HG03060 (cell line): ENCODE measurements at regions not wholly inside any gene's neighbourhood (a gene's known extent, or its start where the extent isn't known, plus 50 kb on each side); places are given as distances from the start of the nearest gene placed in this dataset.

ENCODE experiments used
- ATAC-seq: cut with Tn5 transposase; IDR thresholded peaks from one replicate; pipeline ENCODE4 v1.9.1; 2021; ENCODE audit warnings: low read depth, moderate number of reproducible peaks; ENCODE audit not compliant: unreplicated experiment

GRCh38 chr2:228665232-228665631 is 483.7 kb upstream of the SPHKAP start:
- ATAC-seq, result no peak

DNA sequence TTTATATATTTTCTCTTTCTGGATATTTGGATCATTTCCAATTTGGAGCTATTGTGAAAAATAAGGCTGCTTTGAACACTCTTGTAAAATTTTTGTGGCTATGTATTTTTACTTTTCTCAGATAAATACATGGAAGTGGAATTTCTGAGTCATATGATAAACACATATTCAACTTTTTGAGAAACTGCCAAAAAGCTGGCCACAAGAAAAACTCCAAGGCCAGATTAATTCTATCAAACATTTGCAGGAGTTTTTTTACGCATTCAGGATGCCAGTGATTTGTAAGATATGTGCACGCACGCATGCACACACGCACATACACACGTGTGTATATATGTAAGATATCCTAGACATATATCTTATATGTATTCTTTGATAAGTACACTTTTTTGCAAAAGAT is 477.5 kb upstream of the SPHKAP start:
- ATAC-seq, result no peak

DNA sequence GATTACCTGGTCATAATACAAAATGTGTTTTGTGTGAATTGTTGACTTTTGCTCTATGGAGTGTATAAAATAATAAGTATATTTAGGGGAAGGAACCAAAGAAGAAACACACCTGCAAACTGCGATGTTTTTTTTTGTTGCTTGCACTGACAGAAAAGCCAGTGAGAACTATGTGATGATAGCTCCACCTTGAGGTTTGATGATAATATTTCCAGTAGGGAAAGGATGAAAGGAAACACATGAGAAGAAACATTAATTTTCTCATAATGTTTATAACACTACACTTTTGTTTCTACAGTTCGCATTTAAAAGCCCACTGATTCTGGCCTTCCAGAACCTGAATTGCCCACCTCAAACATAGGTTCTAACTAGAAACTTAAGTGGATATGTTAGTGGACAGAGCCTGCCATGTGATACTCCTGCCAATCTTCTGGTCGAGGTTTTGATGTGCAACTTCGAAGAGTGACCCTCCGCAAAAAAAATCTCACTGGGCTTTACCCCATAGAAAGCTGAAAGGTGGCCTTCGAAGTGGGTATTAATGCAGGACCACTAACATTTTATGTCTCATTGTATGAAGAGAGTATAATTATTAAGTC is 476.4 kb upstream of the SPHKAP start:
- ATAC-seq, result no peak

- ATAC-seq, result no peak
Observed at GRCh38 chr2:228655331-228655730, 473.8 kb upstream of the SPHKAP start.

DNA sequence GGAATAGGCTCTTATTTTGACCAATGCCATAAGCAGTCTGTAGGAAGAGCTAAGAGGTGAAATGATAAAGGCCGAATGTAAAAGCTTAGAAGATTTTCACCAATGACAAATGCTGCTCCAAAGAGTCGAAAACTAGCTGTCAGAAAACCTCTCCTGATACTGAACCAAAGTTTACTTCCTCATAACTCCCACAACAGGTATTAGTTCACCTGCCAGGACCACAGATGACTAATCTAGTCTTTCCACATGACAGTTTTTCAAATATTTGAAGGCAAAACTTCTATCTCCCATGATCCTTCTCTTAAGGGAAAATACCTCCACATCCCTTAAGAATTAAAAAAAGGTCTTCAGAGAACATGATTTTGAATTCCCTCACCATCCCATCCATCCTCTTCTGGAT is 473.2 kb upstream of the SPHKAP start:
- no peak for ATAC-seq

GRCh38 chr2:228653884-228654283 is 472.4 kb upstream of the SPHKAP start:
- ATAC-seq, result no peak

GRCh38 chr2:228652366-228652765 is 470.9 kb upstream of the SPHKAP start:
- ATAC-seq, result no peak

GRCh38 chr2:228649876-228650275 is 468.4 kb upstream of the SPHKAP start:
- no peak for ATAC-seq

- ATAC-seq, result no peak
Observed at GRCh38 chr2:228649447-228649846, 468.0 kb upstream of the SPHKAP start.

DNA sequence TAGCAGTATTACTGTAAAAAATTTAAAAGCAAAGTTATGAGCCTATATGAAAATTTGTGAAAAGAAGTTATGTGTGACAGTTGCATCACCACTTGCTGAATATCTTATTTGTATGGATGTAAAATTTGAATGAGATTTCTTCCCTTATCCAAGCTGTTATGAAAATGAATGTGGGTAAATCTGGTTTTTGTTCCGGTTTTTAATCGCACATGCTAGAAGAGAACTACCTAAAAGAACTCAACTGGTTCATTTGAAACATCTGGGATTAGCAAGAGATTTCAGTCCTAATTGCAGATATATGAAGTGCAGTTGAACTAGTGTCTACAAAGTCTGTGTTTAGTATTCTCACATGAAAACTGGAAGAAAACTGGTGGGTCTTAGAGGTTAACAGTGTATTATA is 467.1 kb upstream of the SPHKAP start:
- no peak for ATAC-seq

DNA sequence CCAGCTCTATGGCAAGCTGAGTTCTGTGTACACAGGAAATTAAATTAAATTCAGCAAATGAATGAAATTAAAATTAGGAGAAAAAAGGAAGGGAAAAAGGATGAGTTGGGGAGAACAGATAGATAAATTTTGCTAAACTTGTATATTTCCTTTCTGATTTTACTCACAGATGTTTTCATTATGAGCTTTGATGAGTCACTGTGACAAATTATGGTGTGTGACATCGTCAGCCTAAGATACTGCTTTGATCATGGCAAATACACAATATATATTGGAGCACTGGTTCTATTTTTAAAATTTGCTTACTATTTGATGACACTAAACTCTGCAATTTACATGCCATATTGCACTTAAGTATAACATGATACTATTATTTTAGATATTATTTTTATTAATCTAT is 464.6 kb upstream of the SPHKAP start:
- ATAC-seq, result no peak

GRCh38 chr2:228644199-228644598 is 462.7 kb upstream of the SPHKAP start:
- ATAC-seq, result no peak

- ATAC-seq, result no peak
Observed at GRCh38 chr2:228642861-228643260, 461.4 kb upstream of the SPHKAP start.

GRCh38 chr2:228630786-228631185 is 449.3 kb upstream of the SPHKAP start:
- no peak for ATAC-seq

DNA sequence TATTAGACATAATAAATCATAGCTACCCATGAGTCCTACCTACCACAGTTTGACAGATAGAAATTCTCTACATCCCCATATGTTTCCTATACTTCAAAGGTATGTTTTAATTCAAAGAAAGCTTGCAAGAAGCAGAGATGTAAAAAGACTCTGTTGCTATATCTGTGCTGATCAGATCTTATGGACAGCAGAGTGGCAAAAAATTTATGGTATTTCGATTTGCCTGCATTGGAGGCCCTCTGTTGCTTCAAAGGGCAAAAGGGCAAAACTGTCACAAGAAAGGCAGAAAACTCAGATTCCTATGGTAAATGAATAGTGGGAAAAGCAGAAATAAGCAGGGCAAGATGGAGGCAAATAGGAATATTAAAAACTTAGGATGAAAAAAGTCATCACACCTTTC is 447.8 kb upstream of the SPHKAP start:
- no peak for ATAC-seq

DNA sequence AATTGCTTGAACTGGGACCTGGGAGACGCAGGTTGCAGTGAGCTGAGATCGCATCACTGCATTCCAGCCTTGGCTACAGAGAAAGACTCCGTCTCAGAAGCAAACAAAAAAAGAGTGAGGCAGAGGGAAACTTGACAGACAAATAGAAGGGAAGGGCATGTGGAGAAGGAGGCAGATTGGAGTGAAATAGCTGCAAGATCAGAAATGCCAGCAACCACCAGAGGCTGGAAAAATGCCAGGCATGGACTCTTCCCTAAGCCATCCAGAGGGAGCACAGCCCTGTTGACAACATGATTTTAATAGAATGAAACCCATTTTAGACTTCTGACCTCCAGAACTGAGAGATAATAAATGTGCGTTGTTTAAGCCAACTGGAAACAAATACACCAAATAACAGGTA is 447.2 kb upstream of the SPHKAP start:
- no peak for ATAC-seq

DNA sequence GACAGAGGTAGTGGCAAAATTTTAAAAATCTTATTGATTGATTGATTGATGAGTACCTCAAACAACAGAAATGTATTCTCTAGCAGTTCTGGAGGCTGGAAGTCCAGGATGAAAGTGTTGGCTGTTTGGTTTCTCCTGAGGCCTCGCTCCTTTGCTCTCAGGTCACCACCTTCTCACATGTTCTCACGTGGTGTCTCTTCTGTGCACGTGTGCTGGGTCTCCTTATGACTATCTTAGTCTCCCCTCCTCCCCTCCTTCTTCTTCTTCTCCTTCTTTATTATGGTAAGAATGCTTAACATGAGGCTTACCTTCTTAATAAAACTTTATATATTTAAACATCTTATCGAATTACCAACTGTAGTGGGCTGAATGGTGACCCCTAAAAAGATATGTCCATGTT is 446.0 kb upstream of the SPHKAP start:
- no peak for ATAC-seq

GRCh38 chr2:228625481-228625880 is 444.0 kb upstream of the SPHKAP start:
- no peak for ATAC-seq

DNA sequence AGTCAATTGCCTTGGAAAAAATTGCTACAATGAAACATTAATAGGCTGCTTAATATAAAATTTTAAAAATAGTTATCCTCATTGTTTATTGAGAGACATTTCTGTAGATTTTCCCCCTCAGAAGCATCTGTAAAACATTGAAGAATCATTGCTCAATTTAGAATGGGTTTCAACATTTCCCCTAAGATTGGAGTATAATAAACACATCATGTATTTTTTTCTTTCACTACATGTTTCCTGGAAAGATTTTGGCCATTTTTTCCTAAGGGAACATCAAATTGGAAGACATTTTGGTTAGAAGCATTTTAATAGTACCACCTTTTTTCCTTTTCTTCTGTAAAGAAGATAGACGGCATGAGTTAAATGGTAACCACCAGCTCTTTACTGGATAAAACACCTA is 443.2 kb upstream of the SPHKAP start:
- no peak for ATAC-seq

- ATAC-seq, result no peak
Observed at GRCh38 chr2:228615496-228615895, 434.0 kb upstream of the SPHKAP start.

DNA sequence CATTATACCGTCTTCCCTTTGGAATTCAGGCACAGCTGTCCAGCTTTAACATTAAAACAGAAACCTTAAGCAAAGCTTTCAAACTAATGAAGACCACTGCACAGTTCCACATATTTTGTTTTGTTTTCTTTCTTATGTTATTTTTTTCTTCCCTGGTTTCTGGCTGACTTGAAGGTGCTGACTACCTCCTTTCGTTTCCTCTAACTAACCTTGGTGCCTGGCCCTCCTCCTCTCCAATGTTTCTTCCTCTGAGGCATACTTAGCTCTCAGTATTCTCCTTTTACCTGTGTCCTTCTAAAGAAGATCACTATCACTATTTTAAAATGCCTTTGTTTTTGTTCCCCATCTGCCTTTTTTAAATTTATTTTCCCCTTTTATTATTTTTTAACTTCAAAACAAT is 433.3 kb upstream of the SPHKAP start:
- no peak for ATAC-seq

- ATAC-seq, result peak; percentile 46
Observed at GRCh38 chr2:228613133-228613850, 431.8 kb upstream of the SPHKAP start.

- no peak for ATAC-seq
Observed at GRCh38 chr2:228611171-228611570, 429.7 kb upstream of the SPHKAP start.
